ENCODE measurements at regions not wholly inside any gene's neighbourhood (a gene's known extent, or its start where the extent isn't known, plus 50 kb on each side); places are given as distances from the start of the nearest gene placed in this dataset.

DNA sequence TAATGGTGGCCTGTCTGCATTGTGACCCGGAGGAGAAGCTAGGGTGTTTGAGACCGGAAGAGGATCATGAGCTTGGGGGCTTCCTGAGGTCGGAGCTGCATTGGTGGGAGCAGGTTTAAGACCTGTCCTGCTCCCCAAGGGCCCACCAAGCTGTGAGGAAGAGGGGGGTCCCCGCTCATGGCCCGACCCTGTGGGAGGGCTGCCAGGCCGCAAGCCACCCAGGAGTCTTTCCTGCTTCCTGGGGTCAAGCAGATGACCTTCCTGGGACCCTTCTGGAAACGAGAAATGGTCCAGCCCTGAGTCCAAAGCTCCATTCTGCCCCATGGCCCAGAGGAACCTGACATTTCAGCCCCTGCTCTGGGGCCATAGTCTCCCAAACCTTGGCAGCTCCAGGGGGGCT lies 61.5 kb upstream of the RNU6ATAC start:
- Histone ChIP-seq H3K27ac (ENCODE audit: low read depth in 1 of 2, low read length in 2 of 2) (peak overlapping the region; percentile 38 to 59), H3K4me1 (ENCODE audit: control insufficient read depth in 4 of 4, insufficient read depth in 4 of 4, low read length in 3 of 4) (peaks cover 34 to 59% (median 43%) of the 10 kb centered on the region in 4 donors), H3K9ac (ENCODE audit: low read depth in 1 of 2, low read length in 2 of 2) (peak overlapping the region in 1 of 2 donors; percentile 26), H3K4me3 (ENCODE audit: low read depth in 1 of 3, low read length in 3 of 3) (no peak overlapping the region), H3K27me3 (ENCODE audit: control insufficient read depth in 4 of 4, insufficient read depth in 4 of 4, low read length in 3 of 4) (no peaks in the 10 kb centered on the region), H3K9me3 (ENCODE audit: control insufficient read depth in 4 of 4, low read length in 3 of 4) (no peaks in the 10 kb centered on the region), H3K36me3 (ENCODE audit: control insufficient read depth in 4 of 4, insufficient read depth in 3 of 4, low read depth in 1 of 4, low read length in 3 of 4) (no peaks in the 10 kb centered on the region)
- 78% methylated on average over 7 of the region's 7 CpGs for WGBS
- no peak for DNase-seq (ENCODE audit: low spot score)
- TF ChIP-seq MAX (IDR thresholded peaks at IDR 0.05) = no peak
- TF ChIP-seq SP1 (IDR thresholded peaks at IDR 0.05) = no peak
- TF ChIP-seq FOXA2 (IDR thresholded peaks at IDR 0.05) = no peak

GRCh38 chr9:134226221-134226930 lies 62.0 kb upstream of the RNU6ATAC start:
- Histone ChIP-seq H3K36me3 (ENCODE audit: control insufficient read depth in 4 of 4, insufficient read depth in 3 of 4, low read depth in 1 of 4, low read length in 3 of 4) (no peaks in the 10 kb centered on the region), H3K27me3 (ENCODE audit: control insufficient read depth in 4 of 4, insufficient read depth in 4 of 4, low read length in 3 of 4) (no peaks in the 10 kb centered on the region), H3K27ac (ENCODE audit: low read depth in 1 of 2, low read length in 2 of 2) (peak overlapping the region; percentile 42 to 59), H3K9ac (ENCODE audit: low read depth in 1 of 2, low read length in 2 of 2) (no peak overlapping the region), H3K9me3 (ENCODE audit: control insufficient read depth in 4 of 4, low read length in 3 of 4) (no peaks in the 10 kb centered on the region), H3K4me3 (ENCODE audit: low read depth in 1 of 3, low read length in 3 of 3) (no peak overlapping the region), H3K4me1 (ENCODE audit: control insufficient read depth in 4 of 4, insufficient read depth in 4 of 4, low read length in 3 of 4) (peaks cover 37 to 61% (median 46%) of the 10 kb centered on the region in 4 donors)
- peak; percentile 75 for DNase-seq (ENCODE audit: low spot score)
- WGBS = 73% methylated on average over 27 of the region's 27 CpGs
- peak; percentile 86 for TF ChIP-seq SP1 (IDR thresholded peaks at IDR 0.05)
- TF ChIP-seq JUND (IDR thresholded peaks at IDR 0.05) = peak in 1 of 2 donors; percentile 30
- TF ChIP-seq RAD21 (IDR thresholded peaks at IDR 0.05) = peak in 1 of 2 donors; percentile 73
- TF ChIP-seq, protein P1, sequence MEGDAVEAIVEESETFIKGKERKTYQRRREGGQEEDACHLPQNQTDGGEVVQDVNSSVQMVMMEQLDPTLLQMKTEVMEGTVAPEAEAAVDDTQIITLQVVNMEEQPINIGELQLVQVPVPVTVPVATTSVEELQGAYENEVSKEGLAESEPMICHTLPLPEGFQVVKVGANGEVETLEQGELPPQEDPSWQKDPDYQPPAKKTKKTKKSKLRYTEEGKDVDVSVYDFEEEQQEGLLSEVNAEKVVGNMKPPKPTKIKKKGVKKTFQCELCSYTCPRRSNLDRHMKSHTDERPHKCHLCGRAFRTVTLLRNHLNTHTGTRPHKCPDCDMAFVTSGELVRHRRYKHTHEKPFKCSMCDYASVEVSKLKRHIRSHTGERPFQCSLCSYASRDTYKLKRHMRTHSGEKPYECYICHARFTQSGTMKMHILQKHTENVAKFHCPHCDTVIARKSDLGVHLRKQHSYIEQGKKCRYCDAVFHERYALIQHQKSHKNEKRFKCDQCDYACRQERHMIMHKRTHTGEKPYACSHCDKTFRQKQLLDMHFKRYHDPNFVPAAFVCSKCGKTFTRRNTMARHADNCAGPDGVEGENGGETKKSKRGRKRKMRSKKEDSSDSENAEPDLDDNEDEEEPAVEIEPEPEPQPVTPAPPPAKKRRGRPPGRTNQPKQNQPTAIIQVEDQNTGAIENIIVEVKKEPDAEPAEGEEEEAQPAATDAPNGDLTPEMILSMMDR (IDR thresholded peaks at IDR 0.05; ENCODE audit: low read depth, low read length, missing input control) = no peak
- no peak for TF ChIP-seq MAX (IDR thresholded peaks at IDR 0.05)
- TF ChIP-seq HNF4A (conservative IDR thresholded peaks at IDR 0.05) = peak in 1 of 2 donors; percentile 75
- TF ChIP-seq NR2F2 (IDR thresholded peaks at IDR 0.05) = peak; percentile 79
- no peak for TF ChIP-seq TAF1 (conservative IDR thresholded peaks at IDR 0.05)
- TF ChIP-seq, protein P2, sequence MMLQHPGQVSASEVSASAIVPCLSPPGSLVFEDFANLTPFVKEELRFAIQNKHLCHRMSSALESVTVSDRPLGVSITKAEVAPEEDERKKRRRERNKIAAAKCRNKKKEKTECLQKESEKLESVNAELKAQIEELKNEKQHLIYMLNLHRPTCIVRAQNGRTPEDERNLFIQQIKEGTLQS (IDR thresholded peaks at IDR 0.05) = peak; percentile 61
- TF ChIP-seq RXRA (IDR thresholded peaks at IDR 0.05) = peak; percentile 86 to 92

- DNase-seq (ENCODE audit: low spot score) = no peak
- Histone ChIP-seq H3K27me3 (ENCODE audit: control insufficient read depth in 4 of 4, insufficient read depth in 4 of 4, low read length in 3 of 4) (no peaks in the 10 kb centered on the region), H3K4me1 (ENCODE audit: control insufficient read depth in 4 of 4, insufficient read depth in 4 of 4, low read length in 3 of 4) (peaks cover 36 to 58% (median 46%) of the 10 kb centered on the region in 4 donors), H3K9ac (ENCODE audit: low read depth in 1 of 2, low read length in 2 of 2) (no peak overlapping the region), H3K36me3 (ENCODE audit: control insufficient read depth in 4 of 4, insufficient read depth in 3 of 4, low read depth in 1 of 4, low read length in 3 of 4) (no peaks in the 10 kb centered on the region), H3K4me3 (ENCODE audit: low read depth in 1 of 3, low read length in 3 of 3) (no peak overlapping the region), H3K9me3 (ENCODE audit: control insufficient read depth in 4 of 4, low read length in 3 of 4) (no peaks in the 10 kb centered on the region), H3K27ac (ENCODE audit: low read depth in 1 of 2, low read length in 2 of 2) (peak overlapping the region; percentile 19 to 56)
- WGBS = 77% methylated on average over 27 of the region's 27 CpGs
- TF ChIP-seq, protein P2 (IDR thresholded peaks at IDR 0.05) = no peak
- TF ChIP-seq JUND (IDR thresholded peaks at IDR 0.05) (no peak), EGR1 (IDR thresholded peaks at IDR 0.05; ENCODE audit: low read depth in 2 of 2) (no peak), ZBTB33 (IDR thresholded peaks at IDR 0.05) (no peak), FOXA2 (IDR thresholded peaks at IDR 0.05) (no peak), HNF4G (IDR thresholded peaks at IDR 0.05) (no peak), NR2F2 (IDR thresholded peaks at IDR 0.05) (no peak), YY1 (IDR thresholded peaks at IDR 0.05) (no peak), HNF4A (conservative IDR thresholded peaks at IDR 0.05) (no peak), FOXA1 (IDR thresholded peaks at IDR 0.05) (no peak), TAF1 (conservative IDR thresholded peaks at IDR 0.05) (no peak), SP1 (IDR thresholded peaks at IDR 0.05) (no peak)
These were observed 63.4 kb upstream of the RNU6ATAC start for GRCh38 chr9:134227451-134228411.
